ENCODE measurements at regions not wholly inside any gene's neighbourhood (a gene's known extent, or its start where the extent isn't known, plus 50 kb on each side); places are given as distances from the start of the nearest gene placed in this dataset.

GRCh38 chr1:244112636-244113035, 61.6 kb downstream of the ZBTB18 start:
- DNase-seq (ENCODE audit: low spot score): no peak
- TF ChIP-seq RXRA (IDR thresholded peaks at IDR 0.05) (no peak), JUND (IDR thresholded peaks at IDR 0.05) (no peak), EGR1 (IDR thresholded peaks at IDR 0.05; ENCODE audit: low read depth in 2 of 2) (no peak), HNF4G (IDR thresholded peaks at IDR 0.05) (no peak)
- TF ChIP-seq, protein P1, sequence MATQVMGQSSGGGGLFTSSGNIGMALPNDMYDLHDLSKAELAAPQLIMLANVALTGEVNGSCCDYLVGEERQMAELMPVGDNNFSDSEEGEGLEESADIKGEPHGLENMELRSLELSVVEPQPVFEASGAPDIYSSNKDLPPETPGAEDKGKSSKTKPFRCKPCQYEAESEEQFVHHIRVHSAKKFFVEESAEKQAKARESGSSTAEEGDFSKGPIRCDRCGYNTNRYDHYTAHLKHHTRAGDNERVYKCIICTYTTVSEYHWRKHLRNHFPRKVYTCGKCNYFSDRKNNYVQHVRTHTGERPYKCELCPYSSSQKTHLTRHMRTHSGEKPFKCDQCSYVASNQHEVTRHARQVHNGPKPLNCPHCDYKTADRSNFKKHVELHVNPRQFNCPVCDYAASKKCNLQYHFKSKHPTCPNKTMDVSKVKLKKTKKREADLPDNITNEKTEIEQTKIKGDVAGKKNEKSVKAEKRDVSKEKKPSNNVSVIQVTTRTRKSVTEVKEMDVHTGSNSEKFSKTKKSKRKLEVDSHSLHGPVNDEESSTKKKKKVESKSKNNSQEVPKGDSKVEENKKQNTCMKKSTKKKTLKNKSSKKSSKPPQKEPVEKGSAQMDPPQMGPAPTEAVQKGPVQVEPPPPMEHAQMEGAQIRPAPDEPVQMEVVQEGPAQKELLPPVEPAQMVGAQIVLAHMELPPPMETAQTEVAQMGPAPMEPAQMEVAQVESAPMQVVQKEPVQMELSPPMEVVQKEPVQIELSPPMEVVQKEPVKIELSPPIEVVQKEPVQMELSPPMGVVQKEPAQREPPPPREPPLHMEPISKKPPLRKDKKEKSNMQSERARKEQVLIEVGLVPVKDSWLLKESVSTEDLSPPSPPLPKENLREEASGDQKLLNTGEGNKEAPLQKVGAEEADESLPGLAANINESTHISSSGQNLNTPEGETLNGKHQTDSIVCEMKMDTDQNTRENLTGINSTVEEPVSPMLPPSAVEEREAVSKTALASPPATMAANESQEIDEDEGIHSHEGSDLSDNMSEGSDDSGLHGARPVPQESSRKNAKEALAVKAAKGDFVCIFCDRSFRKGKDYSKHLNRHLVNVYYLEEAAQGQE (IDR thresholded peaks at IDR 0.05): no peak
- TF ChIP-seq, protein P2, sequence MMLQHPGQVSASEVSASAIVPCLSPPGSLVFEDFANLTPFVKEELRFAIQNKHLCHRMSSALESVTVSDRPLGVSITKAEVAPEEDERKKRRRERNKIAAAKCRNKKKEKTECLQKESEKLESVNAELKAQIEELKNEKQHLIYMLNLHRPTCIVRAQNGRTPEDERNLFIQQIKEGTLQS (IDR thresholded peaks at IDR 0.05): no peak
- Histone ChIP-seq H3K4me3 (ENCODE audit: low read depth in 1 of 3, low read length in 3 of 3) (no peak overlapping the region), H3K4me1 (ENCODE audit: control insufficient read depth in 4 of 4, insufficient read depth in 4 of 4, low read length in 3 of 4) (peaks cover 0 to 2% (median under 1%) of the 10 kb centered on the region in 4 donors), H3K9ac (ENCODE audit: low read depth in 1 of 2, low read length in 2 of 2) (no peak overlapping the region), H3K27me3 (ENCODE audit: control insufficient read depth in 4 of 4, insufficient read depth in 4 of 4, low read length in 3 of 4) (no peaks in the 10 kb centered on the region), H3K36me3 (ENCODE audit: control insufficient read depth in 4 of 4, insufficient read depth in 3 of 4, low read depth in 1 of 4, low read length in 3 of 4) (no peaks in the 10 kb centered on the region), H3K9me3 (ENCODE audit: control insufficient read depth in 4 of 4, low read length in 3 of 4) (no peaks in the 10 kb centered on the region), H3K27ac (ENCODE audit: low read depth in 1 of 2, low read length in 2 of 2) (no peak overlapping the region)
- 53% methylated on average over 1 of the region's 1 CpG for WGBS

DNA sequence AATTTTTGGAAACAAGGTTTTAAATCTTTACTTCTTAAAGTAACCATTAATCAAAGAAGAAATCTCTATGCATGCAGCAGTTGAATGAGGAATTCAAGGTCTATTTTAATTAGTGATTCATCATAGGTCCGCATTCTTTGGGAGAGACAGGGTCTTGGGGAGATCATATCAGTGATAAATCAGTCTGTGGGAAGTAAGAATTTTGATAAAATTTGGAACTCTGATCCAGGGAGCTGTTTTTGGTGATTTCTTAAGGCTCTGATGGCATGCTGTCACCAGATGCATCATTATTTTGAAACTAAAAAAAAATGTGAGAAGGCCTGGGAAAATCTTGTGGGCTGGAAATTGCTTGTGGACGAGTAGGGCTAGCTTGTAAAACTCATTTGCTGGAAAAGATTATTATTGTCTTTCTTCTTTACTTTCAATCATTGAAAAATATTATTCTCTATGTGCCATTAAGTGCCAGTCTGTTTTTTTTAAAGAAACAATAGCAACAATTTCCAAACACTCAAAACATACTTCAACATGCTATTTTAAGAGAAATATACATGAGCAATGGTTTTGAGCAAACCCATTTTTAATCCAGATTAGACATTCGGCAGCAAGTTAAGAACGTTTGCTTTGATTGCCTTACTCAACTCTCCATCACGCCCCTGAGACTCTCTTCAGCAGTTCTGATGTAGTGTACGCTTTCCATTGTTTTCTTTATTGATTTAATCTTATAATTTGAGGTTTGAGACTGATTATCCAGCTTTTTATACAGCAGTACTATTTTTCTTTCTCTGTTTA, 62.6 kb downstream of the ZBTB18 start:
- TF ChIP-seq GABPA (IDR thresholded peaks at IDR 0.05 in 1 of 2, conservative IDR thresholded peaks at IDR 0.05 in 1 of 2) (no peak), RXRA (IDR thresholded peaks at IDR 0.05) (no peak), FOXA2 (IDR thresholded peaks at IDR 0.05) (no peak), JUND (IDR thresholded peaks at IDR 0.05) (no peak), HNF4G (IDR thresholded peaks at IDR 0.05) (no peak), NR2F2 (IDR thresholded peaks at IDR 0.05) (no peak), FOXA1 (IDR thresholded peaks at IDR 0.05) (no peak), YY1 (IDR thresholded peaks at IDR 0.05) (no peak), RAD21 (IDR thresholded peaks at IDR 0.05) (no peak), ZBTB33 (IDR thresholded peaks at IDR 0.05) (no peak), TAF1 (conservative IDR thresholded peaks at IDR 0.05) (no peak), EGR1 (IDR thresholded peaks at IDR 0.05; ENCODE audit: low read depth in 2 of 2) (no peak), HNF4A (conservative IDR thresholded peaks at IDR 0.05) (no peak)
- TF ChIP-seq, protein P2 (IDR thresholded peaks at IDR 0.05): no peak
- TF ChIP-seq, protein P1 (IDR thresholded peaks at IDR 0.05): no peak
- Histone ChIP-seq H3K27ac (ENCODE audit: low read depth in 1 of 2, low read length in 2 of 2) (no peak overlapping the region), H3K4me1 (ENCODE audit: control insufficient read depth in 4 of 4, insufficient read depth in 4 of 4, low read length in 3 of 4) (no peaks in the 10 kb centered on the region), H3K36me3 (ENCODE audit: control insufficient read depth in 4 of 4, insufficient read depth in 3 of 4, low read depth in 1 of 4, low read length in 3 of 4) (no peaks in the 10 kb centered on the region), H3K9me3 (ENCODE audit: control insufficient read depth in 4 of 4, low read length in 3 of 4) (no peaks in the 10 kb centered on the region), H3K9ac (ENCODE audit: low read depth in 1 of 2, low read length in 2 of 2) (no peak overlapping the region), H3K4me3 (ENCODE audit: low read depth in 1 of 3, low read length in 3 of 3) (no peak overlapping the region), H3K27me3 (ENCODE audit: control insufficient read depth in 4 of 4, insufficient read depth in 4 of 4, low read length in 3 of 4) (no peaks in the 10 kb centered on the region)
- DNase-seq (ENCODE audit: low spot score): no peak
- 83% methylated on average over 6 of the region's 6 CpGs for WGBS

Measured in liver (tissue), 7 donors.